ENCODE measurements at regions not wholly inside any gene's neighbourhood (a gene's known extent, or its start where the extent isn't known, plus 50 kb on each side); places are given as distances from the start of the nearest gene placed in this dataset.
"Not testable (repeated sequence)": the region's sequence is repeated elsewhere in the genome, so short reads cannot be mapped to it uniquely, and the experiment has no call there.

DNA sequence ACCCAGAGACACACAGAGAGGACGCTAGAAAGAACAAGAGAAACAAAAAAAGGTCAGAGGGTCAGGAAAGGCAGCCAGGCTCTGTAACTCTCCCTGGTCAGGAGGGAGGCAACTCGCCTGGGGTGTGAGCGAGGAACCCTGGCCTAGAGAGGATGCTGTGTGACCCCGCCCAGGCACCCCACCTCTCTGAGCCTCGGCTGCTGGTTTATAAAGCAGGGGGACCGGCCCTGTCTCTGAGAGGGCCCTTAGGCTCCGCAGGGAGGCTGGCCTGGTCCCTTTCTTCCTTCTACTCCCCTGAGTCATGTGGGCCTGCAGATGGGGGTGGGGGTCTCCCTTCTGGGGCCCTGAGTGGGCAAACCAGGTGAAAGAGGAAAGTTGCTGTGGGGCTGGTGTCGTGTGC lies 81.3 kb upstream of the GOLGA6L4 start:
- H3K36me3 ChIP-seq; H3K4me3 ChIP-seq; H3K4me1 ChIP-seq (ENCODE audit: control insufficient read depth in 1 of 2, low read depth in 2 of 2); H3K9me3 ChIP-seq; DNase-seq (ENCODE audit: low spot score); H3K27ac ChIP-seq; H3K27me3 ChIP-seq (replicated peaks; ENCODE audit: insufficient read depth); ATAC-seq (ENCODE audit: insufficient number of reproducible peaks, low FRiP score, low read depth): not testable (repeated sequence)

DNA sequence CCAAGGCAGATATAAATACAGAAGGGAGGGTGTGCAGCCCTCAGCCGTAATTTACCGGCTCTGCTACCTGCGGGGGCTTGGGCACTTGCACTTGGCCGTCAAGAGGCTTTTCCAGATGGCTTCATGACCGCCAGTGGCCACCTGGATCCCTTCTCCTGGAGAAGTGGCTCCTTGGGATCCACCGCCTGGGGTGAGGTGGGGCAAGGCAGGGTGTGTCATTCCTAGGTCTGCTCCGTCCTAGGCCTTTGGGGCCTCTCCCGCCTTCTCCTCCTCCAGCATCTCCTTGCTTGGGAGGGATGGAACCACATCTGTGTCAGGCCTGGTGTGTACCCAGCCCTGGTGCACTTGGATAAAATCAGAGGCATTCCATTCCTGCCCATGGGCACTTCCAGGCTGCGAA lies 80.8 kb upstream of the GOLGA6L4 start:
- H3K4me3 ChIP-seq; H3K27ac ChIP-seq; H3K9me3 ChIP-seq; H3K36me3 ChIP-seq; ATAC-seq (ENCODE audit: insufficient number of reproducible peaks, low FRiP score, low read depth); DNase-seq (ENCODE audit: low spot score); H3K4me1 ChIP-seq (ENCODE audit: control insufficient read depth in 1 of 2, low read depth in 2 of 2); H3K27me3 ChIP-seq (replicated peaks; ENCODE audit: insufficient read depth): not testable (repeated sequence)

DNA sequence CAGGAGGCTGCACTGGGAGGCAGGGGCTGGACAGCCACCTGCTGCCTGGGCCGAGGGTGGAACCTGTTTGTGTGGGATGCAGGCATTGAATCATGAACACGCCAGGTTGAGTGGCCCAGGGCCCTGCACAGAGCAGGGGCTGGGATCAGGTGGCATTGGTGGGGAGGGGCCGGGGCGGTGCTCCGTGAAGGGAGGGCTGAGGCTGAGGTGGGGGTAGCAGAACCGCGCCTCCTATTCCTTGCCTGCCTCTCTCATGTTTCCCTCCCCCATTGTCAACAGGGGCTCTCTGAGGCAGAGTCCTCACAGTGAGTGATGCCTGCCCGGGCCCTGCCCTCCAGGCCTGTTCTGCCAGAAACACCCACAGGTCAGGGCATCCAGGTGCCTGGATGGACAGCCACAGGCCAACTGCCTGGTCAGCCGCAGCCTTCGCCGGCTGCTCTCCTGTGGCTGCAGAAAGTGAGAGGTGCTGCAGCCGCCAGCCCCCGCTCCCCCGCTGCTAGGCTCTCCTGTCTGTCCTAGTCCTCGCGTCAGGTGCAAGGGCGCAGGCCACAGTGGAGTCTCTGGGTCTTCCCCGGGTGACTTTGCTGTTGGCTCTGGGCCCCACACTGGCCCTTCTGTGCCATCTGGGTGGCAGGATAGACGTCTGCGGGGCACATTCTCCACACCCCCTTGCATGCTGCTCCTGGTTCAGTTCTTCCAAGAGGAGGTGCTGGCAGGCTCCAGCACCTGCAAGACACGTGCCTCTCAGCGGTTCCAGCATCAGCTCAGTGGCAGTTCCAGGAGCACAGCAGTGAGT lies 79.6 kb upstream of the GOLGA6L4 start:
- H3K4me1 ChIP-seq (ENCODE audit: control insufficient read depth in 1 of 2, low read depth in 2 of 2); ATAC-seq (ENCODE audit: insufficient number of reproducible peaks, low FRiP score, low read depth); H3K36me3 ChIP-seq; H3K4me3 ChIP-seq; H3K9me3 ChIP-seq; H3K27ac ChIP-seq; DNase-seq (ENCODE audit: low spot score); H3K27me3 ChIP-seq (replicated peaks; ENCODE audit: insufficient read depth): not testable (repeated sequence)

DNA sequence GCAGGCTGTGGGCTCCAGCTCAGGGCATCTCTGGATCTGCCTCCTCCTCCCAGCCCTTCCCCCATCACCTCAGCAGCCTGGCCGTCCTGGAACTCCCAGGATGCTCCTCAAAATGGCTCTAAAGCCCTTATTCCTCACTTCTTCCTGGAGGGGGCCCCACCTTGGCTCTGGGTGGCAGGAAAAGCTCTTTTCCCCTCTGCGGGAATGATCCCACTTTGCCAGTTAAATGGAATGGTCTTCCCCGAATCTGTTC lies 79.1 kb upstream of the GOLGA6L4 start:
- not testable (repeated sequence) for H3K27ac ChIP-seq; H3K4me1 ChIP-seq (ENCODE audit: control insufficient read depth in 1 of 2, low read depth in 2 of 2); ATAC-seq (ENCODE audit: insufficient number of reproducible peaks, low FRiP score, low read depth); H3K9me3 ChIP-seq; H3K4me3 ChIP-seq; H3K27me3 ChIP-seq (replicated peaks; ENCODE audit: insufficient read depth); DNase-seq (ENCODE audit: low spot score); H3K36me3 ChIP-seq

DNA sequence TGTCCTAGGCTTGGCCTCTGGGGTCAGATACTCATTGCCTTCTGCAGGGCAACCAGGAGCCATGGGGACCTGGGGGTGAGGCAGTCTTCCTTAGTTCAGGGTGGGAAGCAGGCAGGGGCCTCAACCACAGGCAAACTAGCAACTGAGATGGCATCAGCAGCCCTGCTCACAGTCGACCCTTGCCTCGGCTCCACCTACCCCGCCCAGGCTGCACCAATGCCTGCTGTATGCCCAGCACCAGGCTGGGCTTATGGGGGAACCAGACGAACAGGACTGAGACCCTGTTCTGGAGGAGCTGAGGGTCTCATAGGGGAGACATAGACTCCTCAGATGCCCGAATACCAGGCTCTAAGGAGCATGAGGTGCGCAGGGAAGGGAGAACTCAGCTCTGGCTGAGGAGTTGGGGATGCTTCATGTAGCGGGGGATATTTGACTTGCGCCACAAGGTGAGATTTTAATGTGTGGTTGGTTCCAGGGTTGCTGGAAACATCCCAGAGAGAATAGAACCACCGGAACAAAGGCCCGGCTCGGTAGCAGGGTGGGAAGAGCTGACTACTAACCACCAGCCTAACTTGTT lies 78.4 kb upstream of the GOLGA6L4 start:
- H3K27ac ChIP-seq; ATAC-seq (ENCODE audit: insufficient number of reproducible peaks, low FRiP score, low read depth); H3K27me3 ChIP-seq (replicated peaks; ENCODE audit: insufficient read depth); H3K36me3 ChIP-seq; H3K4me1 ChIP-seq (ENCODE audit: control insufficient read depth in 1 of 2, low read depth in 2 of 2); DNase-seq (ENCODE audit: low spot score); H3K4me3 ChIP-seq; H3K9me3 ChIP-seq: not testable (repeated sequence)

DNA sequence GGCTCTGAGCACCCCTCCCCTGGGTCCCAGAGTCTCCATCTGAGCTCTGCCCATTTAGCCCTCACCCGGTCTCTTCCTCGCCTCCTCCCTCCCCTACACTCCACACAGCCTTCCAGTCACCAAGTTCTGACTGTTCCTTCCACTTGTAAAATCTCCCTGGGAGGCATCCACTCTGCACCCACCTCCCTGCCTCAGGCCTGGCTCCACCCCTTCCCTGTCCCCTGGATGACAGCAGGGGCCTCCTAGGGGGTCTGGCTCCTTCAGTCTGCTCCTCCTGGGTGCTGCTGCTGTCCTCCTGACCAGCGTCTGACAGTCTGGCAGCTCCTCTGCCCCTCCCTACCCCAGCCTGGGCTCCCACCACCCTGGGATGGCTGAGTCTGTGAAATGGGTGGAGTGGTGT lies 77.7 kb upstream of the GOLGA6L4 start:
- H3K27ac ChIP-seq; H3K9me3 ChIP-seq; ATAC-seq (ENCODE audit: insufficient number of reproducible peaks, low FRiP score, low read depth); DNase-seq (ENCODE audit: low spot score); H3K4me3 ChIP-seq; H3K36me3 ChIP-seq; H3K4me1 ChIP-seq (ENCODE audit: control insufficient read depth in 1 of 2, low read depth in 2 of 2); H3K27me3 ChIP-seq (replicated peaks; ENCODE audit: insufficient read depth): not testable (repeated sequence)

DNA sequence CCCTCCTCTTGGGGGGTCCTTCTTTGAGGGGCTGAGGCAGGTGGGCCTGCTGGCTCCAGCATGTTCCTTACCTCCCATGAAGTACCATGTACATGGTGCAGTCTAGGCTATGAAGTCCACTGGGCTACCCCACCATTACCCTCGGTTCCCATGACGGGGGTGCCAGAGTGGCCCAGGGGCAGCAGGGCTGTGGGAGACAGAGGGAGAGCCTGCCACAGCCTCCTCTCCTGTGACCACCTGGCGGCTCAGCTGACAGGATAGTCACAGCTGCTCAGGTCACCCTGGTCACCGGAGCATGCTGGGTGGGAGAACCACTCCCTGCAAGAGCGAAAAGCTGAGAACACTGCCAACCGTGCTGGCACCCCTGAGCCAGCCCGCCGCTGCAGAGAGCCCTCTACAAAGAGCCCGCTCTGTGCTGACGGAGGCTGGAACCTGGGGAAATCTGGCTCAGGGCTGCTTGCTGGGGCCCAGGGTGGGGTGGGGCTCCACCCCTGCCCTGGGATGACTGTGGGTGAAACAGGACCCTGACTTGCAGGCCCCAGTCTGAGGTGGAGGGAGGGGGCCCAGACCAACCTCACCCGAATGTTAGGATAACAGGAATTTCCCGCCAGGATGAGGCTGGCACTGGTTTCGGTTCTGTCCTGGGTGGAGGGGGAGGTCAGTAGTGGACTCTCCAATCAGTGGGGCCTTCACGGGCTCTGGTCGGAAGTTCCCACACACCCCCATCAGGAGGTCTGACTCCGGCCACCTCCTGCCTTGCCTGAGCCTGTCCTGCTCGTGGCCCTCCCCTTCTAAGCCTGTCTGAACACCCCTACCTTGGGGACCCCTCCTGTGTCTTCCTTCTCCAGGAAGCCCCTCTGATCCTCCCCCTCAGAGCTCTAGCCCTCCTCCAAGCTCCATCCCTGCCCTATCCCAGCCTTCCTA lies 76.0 kb upstream of the GOLGA6L4 start:
- H3K4me3 ChIP-seq; H3K4me1 ChIP-seq (ENCODE audit: control insufficient read depth in 1 of 2, low read depth in 2 of 2); ATAC-seq (ENCODE audit: insufficient number of reproducible peaks, low FRiP score, low read depth); H3K9me3 ChIP-seq; H3K27me3 ChIP-seq (replicated peaks; ENCODE audit: insufficient read depth); H3K27ac ChIP-seq; H3K36me3 ChIP-seq; DNase-seq (ENCODE audit: low spot score): not testable (repeated sequence)

DNA sequence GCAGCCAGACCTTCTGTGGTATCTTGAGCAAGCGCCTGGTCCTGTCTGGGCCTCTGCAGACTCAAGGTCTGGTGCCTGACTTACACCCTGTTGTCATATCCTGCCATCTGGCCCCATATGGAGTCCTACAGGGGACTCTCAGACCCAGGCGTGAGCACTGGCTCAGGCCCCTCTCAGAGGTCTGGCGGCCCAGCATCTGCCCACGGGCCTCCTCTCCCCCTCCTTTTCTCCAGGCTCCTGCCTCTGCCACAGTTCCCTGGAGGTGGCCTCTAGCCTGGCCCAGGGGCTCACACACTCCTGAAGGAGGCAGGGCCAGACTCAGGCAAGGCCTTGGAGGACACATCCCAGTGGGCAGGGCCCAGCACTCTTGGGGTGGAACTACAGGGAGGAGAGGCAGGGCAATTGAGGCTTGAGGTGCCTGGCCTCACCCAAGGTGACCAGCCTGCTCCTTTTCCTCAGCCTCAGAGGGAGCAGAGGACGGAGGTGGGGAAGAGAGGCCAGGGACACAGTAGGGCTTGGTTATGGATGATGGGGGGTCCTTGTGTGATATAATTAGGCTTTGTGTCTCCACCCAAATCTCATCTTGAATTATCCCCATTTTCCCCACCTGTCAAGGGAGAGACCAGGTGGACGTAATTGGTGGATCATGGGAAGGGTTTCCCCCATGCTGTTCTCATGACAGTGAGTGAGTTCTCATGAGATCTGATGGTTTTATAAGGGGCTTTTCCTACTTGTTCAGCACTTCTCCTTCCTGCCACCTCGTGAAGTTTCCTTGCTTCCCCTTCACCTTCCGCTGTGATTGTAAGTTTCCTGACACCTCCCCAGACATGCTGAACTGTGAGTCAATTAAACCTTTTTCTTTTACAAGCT lies 70.9 kb upstream of the GOLGA6L4 start:
- not testable (repeated sequence) for H3K4me3 ChIP-seq; H3K27ac ChIP-seq; H3K4me1 ChIP-seq (ENCODE audit: control insufficient read depth in 1 of 2, low read depth in 2 of 2); DNase-seq (ENCODE audit: low spot score); H3K36me3 ChIP-seq; H3K27me3 ChIP-seq (replicated peaks; ENCODE audit: insufficient read depth); ATAC-seq (ENCODE audit: insufficient number of reproducible peaks, low FRiP score, low read depth); H3K9me3 ChIP-seq

DNA sequence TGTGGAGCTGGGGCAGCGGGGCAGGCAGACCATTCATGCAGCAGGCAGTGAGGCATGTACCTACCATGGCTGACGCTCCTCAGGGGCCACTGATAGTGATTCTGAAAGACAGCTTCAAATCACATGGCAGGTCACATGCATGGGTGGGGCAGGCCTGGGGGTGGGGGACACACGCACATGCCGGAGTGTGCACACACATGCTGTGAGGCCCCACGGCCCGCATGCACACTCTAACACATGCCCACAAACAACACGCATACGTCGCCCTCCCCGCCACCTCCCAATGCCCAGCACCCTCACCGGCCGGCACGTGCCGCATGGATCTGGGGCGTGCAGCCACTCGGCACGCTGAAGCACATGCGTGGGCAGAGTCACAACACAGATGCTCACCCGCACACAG lies 65.5 kb upstream of the GOLGA6L4 start:
- not testable (repeated sequence) for H3K27ac ChIP-seq; H3K4me3 ChIP-seq; DNase-seq (ENCODE audit: low spot score); ATAC-seq (ENCODE audit: insufficient number of reproducible peaks, low FRiP score, low read depth); H3K4me1 ChIP-seq (ENCODE audit: control insufficient read depth in 1 of 2, low read depth in 2 of 2); H3K27me3 ChIP-seq (replicated peaks; ENCODE audit: insufficient read depth); H3K36me3 ChIP-seq; H3K9me3 ChIP-seq

DNA sequence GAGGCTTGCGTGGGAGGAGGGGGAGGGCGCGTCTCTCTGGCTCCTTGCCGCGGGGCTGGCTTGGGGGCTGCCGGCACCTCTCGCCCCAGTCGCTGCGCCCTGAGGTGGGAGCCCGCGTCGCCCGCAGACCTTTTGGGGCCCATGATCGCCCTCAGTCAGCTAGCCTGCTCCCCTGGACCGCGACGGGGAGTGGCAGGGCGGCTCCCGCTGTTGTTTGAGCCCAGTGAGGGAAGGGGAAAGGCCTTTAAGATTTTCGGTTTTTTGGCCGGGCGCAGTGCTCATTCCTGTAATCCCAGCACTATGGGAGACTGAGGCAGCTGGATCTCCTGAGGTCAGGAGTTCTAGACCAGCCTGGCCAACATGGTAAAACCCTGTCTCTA lies 62.4 kb upstream of the GOLGA6L4 start:
- H3K4me1 ChIP-seq (ENCODE audit: control insufficient read depth in 1 of 2, low read depth in 2 of 2); DNase-seq (ENCODE audit: low spot score); H3K27me3 ChIP-seq (replicated peaks; ENCODE audit: insufficient read depth); H3K36me3 ChIP-seq; ATAC-seq (ENCODE audit: insufficient number of reproducible peaks, low FRiP score, low read depth); H3K9me3 ChIP-seq: not testable (repeated sequence)
- peak overlapping the region in 1 of 2 donors; percentile 70 for H3K27ac ChIP-seq
- H3K4me3 ChIP-seq = peak overlapping the region; percentile 70
